ENCODE measurements at regions not wholly inside any gene's neighbourhood (a gene's known extent, or its start where the extent isn't known, plus 50 kb on each side); places are given as distances from the start of the nearest gene placed in this dataset.

DNA sequence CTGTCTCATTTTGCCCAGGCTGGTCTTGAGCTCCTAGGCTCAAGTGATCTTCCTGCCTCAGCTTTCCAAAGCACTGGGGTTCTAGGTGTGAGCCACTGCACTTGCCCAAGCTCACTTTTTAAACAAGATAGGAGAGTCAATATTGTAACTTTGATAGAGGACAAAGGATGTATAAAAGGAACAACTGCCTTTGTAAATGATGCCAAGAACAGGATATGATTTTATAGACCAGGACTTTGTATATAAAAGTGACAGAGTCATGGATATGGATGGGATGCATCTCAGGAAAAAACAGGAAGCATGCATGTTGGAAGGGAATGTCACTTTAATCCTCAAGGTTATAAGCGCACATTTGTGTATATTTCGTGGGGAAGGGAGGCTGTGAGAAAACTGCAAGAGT, 338.4 kb downstream of the PRL start:
- TF ChIP-seq, protein P1, sequence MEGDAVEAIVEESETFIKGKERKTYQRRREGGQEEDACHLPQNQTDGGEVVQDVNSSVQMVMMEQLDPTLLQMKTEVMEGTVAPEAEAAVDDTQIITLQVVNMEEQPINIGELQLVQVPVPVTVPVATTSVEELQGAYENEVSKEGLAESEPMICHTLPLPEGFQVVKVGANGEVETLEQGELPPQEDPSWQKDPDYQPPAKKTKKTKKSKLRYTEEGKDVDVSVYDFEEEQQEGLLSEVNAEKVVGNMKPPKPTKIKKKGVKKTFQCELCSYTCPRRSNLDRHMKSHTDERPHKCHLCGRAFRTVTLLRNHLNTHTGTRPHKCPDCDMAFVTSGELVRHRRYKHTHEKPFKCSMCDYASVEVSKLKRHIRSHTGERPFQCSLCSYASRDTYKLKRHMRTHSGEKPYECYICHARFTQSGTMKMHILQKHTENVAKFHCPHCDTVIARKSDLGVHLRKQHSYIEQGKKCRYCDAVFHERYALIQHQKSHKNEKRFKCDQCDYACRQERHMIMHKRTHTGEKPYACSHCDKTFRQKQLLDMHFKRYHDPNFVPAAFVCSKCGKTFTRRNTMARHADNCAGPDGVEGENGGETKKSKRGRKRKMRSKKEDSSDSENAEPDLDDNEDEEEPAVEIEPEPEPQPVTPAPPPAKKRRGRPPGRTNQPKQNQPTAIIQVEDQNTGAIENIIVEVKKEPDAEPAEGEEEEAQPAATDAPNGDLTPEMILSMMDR (IDR thresholded peaks at IDR 0.05 in 8 of 11, conservative IDR thresholded peaks at IDR 0.05 in 3 of 11): no peak
- no peak for TF ChIP-seq POLR2A (IDR thresholded peaks at IDR 0.05)
- TF ChIP-seq POLR2AphosphoS5 (IDR thresholded peaks at IDR 0.05): no peak
